ENCODE measurements at regions not wholly inside any gene's neighbourhood (a gene's known extent, or its start where the extent isn't known, plus 50 kb on each side); places are given as distances from the start of the nearest gene placed in this dataset.

DNA sequence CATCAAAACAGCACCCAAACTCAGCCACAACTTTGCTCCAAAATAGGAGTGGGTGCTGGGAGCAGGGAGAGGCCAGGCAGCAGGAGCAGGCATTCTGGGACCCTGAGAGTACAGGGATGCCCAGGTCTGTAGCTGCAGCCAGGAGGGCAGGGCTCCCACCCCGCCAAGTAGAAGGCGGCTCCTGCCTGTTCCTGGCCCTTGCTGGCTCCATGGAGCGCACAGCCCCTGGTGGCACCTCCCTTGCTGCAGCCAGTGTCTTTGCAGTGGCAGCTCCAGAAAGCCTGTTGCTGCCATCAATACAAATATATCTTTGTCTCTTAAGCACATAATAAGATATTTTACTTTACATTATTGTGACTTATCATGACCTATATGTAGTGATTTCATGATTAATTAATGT, 1096.5 kb downstream of the FSCB start:
- H3K4me1 ChIP-seq (ENCODE audit: control insufficient read depth in 1 of 2, insufficient read depth in 2 of 2, low read depth in 1 of 2, low read length in 1 of 2): no peaks in the 10 kb centered on the region
- H3K4me2 ChIP-seq: no peak overlapping the region
- no peaks in the 10 kb centered on the region for H3K9me2 ChIP-seq
- ChIA-PET CTCF (no interaction called here), POLR2A (no interaction called here)
- TF ChIP-seq ELF1 (IDR thresholded peaks at IDR 0.05): no peak
- TF ChIP-seq SIN3A (IDR thresholded peaks at IDR 0.05; ENCODE audit: borderline replicate concordance, low read depth, low read length): no peak
- no peak for TF ChIP-seq JUND (IDR thresholded peaks at IDR 0.05)
- no peak overlapping the region for H2AFZ ChIP-seq (ENCODE audit: low read depth)
- no peaks in the 10 kb centered on the region for H3K9me3 ChIP-seq
- WGBS (ENCODE audit: low lambda C conversion rate): no CpG with 5 or more reads among the region's 3 CpGs
- no peaks in the 10 kb centered on the region for H3F3A ChIP-seq (replicated peaks; ENCODE audit: insufficient read depth)
- H3K79me2 ChIP-seq (ENCODE audit: insufficient read depth): no peaks in the 10 kb centered on the region
- no peaks in the 10 kb centered on the region for H3K27me3 ChIP-seq (ENCODE audit: insufficient read depth)
- H4K20me1 ChIP-seq (ENCODE audit: insufficient read depth): no peaks in the 10 kb centered on the region
- no peak overlapping the region for H3K27ac ChIP-seq (ENCODE audit: low read depth in 2 of 2, low read length in 1 of 2)
- no peak overlapping the region for H3K4me3 ChIP-seq (ENCODE audit: low read depth in 2 of 2, low read length in 1 of 2)
- no peak for DNase-seq
- no peaks in the 10 kb centered on the region for H3K36me3 ChIP-seq (replicated peaks in 1 of 2; ENCODE audit: control insufficient read depth in 1 of 2, insufficient read depth in 2 of 2, low read length in 1 of 2)
- no peak overlapping the region for H3K9ac ChIP-seq

DNA sequence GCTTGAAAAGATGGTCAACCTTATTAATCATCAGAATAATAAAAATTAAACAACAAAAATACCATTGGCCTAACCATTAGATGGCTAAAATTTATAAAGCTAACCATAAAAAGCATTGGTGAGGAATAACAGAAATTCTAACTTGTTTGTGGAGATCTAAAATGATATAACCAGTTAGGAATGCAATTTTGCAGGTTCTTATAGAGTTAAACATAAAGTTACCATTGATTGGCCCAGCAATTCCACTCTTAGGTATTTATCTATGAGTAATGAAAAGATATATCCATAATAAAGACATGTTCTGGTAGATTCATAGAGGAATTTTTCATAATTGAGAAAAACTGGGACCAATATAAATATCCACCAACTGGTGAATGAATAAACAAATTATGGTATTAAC, 1098.6 kb downstream of the FSCB start:
- Histone ChIP-seq H3K79me2 (ENCODE audit: insufficient read depth) (no peaks in the 10 kb centered on the region), H3K9ac (no peak overlapping the region), H3K27ac (ENCODE audit: low read depth in 2 of 2, low read length in 1 of 2) (no peak overlapping the region), H3K9me3 (no peaks in the 10 kb centered on the region), H3K9me2 (no peaks in the 10 kb centered on the region), H4K20me1 (ENCODE audit: insufficient read depth) (no peaks in the 10 kb centered on the region), H3K4me1 (ENCODE audit: control insufficient read depth in 1 of 2, insufficient read depth in 2 of 2, low read depth in 1 of 2, low read length in 1 of 2) (no peaks in the 10 kb centered on the region), H3K4me3 (ENCODE audit: low read depth in 2 of 2, low read length in 1 of 2) (no peak overlapping the region), H2AFZ (ENCODE audit: low read depth) (no peak overlapping the region), H3K27me3 (ENCODE audit: insufficient read depth) (no peaks in the 10 kb centered on the region), H3F3A (replicated peaks; ENCODE audit: insufficient read depth) (no peaks in the 10 kb centered on the region), H3K36me3 (replicated peaks in 1 of 2; ENCODE audit: control insufficient read depth in 1 of 2, insufficient read depth in 2 of 2, low read length in 1 of 2) (no peaks in the 10 kb centered on the region), H3K4me2 (no peak overlapping the region)
- ChIA-PET POLR2A (no interaction called here), CTCF (no interaction called here)
- no peak for DNase-seq
- TF ChIP-seq TEAD4 (IDR thresholded peaks at IDR 0.05; ENCODE audit: borderline replicate concordance, insufficient read depth): no peak
- no peak for TF ChIP-seq TAF1 (IDR thresholded peaks at IDR 0.05; ENCODE audit: borderline replicate concordance, low read depth, low read length)
- TF ChIP-seq RFX5 (IDR thresholded peaks at IDR 0.05; ENCODE audit: low read length): no peak
- no peak for TF ChIP-seq SMC3 (IDR thresholded peaks at IDR 0.05; ENCODE audit: low read depth, low read length)
- TF ChIP-seq EZH2phosphoT487 (IDR thresholded peaks at IDR 0.05; ENCODE audit: borderline replicate concordance, low read depth): no peak
- TF ChIP-seq, protein P1, sequence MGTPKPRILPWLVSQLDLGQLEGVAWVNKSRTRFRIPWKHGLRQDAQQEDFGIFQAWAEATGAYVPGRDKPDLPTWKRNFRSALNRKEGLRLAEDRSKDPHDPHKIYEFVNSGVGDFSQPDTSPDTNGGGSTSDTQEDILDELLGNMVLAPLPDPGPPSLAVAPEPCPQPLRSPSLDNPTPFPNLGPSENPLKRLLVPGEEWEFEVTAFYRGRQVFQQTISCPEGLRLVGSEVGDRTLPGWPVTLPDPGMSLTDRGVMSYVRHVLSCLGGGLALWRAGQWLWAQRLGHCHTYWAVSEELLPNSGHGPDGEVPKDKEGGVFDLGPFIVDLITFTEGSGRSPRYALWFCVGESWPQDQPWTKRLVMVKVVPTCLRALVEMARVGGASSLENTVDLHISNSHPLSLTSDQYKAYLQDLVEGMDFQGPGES (IDR thresholded peaks at IDR 0.05; ENCODE audit: low read depth, low read length): no peak
- no peak for TF ChIP-seq RCOR1 (IDR thresholded peaks at IDR 0.05; ENCODE audit: low read length)
- no peak for TF ChIP-seq GABPA (IDR thresholded peaks at IDR 0.05; ENCODE audit: low read depth)
- TF ChIP-seq GATA2 (CRISPR knock-in tag; IDR thresholded peaks at IDR 0.05): no peak

DNA sequence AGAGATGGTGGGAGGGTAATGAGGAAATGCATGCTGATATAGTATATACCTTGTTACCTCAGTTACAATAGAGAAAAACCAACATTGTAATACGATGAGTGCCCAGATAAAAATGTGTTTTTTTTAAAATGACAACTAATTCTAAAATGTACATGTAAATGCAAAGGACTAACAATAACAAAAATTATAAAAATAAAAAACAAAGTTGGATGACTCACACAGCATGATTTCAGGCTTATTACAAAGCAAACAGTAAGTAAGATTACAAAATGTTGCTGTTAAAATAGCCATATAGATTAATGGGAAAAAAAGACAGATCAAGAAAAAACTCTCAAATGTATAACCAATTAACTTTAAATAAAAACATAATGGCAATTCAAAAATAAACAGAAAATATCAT, 1099.4 kb downstream of the FSCB start:
- H3K4me3 ChIP-seq (ENCODE audit: low read depth in 2 of 2, low read length in 1 of 2): no peak overlapping the region
- 3% methylated on average over 1 of the region's 1 CpG for WGBS (ENCODE audit: low lambda C conversion rate)
- H3K36me3 ChIP-seq (replicated peaks in 1 of 2; ENCODE audit: control insufficient read depth in 1 of 2, insufficient read depth in 2 of 2, low read length in 1 of 2): no peaks in the 10 kb centered on the region
- H3K27ac ChIP-seq (ENCODE audit: low read depth in 2 of 2, low read length in 1 of 2): no peak overlapping the region
- H3K4me1 ChIP-seq (ENCODE audit: control insufficient read depth in 1 of 2, insufficient read depth in 2 of 2, low read depth in 1 of 2, low read length in 1 of 2): no peaks in the 10 kb centered on the region
- H3K27me3 ChIP-seq (ENCODE audit: insufficient read depth): no peaks in the 10 kb centered on the region
- POLR2A ChIA-PET: no interaction called here
- no peak overlapping the region for H2AFZ ChIP-seq (ENCODE audit: low read depth)
- CTCF ChIA-PET: no interaction called here
- no peaks in the 10 kb centered on the region for H3K9me3 ChIP-seq
- no peaks in the 10 kb centered on the region for H4K20me1 ChIP-seq (ENCODE audit: insufficient read depth)
- no peak for DNase-seq
- H3K79me2 ChIP-seq (ENCODE audit: insufficient read depth): no peaks in the 10 kb centered on the region
- H3K4me2 ChIP-seq: no peak overlapping the region
- no peak overlapping the region for H3K9ac ChIP-seq
- no peaks in the 10 kb centered on the region for H3F3A ChIP-seq (replicated peaks; ENCODE audit: insufficient read depth)
- no peaks in the 10 kb centered on the region for H3K9me2 ChIP-seq
- TF ChIP-seq, protein P2, sequence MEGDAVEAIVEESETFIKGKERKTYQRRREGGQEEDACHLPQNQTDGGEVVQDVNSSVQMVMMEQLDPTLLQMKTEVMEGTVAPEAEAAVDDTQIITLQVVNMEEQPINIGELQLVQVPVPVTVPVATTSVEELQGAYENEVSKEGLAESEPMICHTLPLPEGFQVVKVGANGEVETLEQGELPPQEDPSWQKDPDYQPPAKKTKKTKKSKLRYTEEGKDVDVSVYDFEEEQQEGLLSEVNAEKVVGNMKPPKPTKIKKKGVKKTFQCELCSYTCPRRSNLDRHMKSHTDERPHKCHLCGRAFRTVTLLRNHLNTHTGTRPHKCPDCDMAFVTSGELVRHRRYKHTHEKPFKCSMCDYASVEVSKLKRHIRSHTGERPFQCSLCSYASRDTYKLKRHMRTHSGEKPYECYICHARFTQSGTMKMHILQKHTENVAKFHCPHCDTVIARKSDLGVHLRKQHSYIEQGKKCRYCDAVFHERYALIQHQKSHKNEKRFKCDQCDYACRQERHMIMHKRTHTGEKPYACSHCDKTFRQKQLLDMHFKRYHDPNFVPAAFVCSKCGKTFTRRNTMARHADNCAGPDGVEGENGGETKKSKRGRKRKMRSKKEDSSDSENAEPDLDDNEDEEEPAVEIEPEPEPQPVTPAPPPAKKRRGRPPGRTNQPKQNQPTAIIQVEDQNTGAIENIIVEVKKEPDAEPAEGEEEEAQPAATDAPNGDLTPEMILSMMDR (IDR thresholded peaks at IDR 0.05): no peak
- TF ChIP-seq MEF2A (IDR thresholded peaks at IDR 0.05; ENCODE audit: borderline replicate concordance, low read depth): no peak
- no peak for TF ChIP-seq TCF12 (IDR thresholded peaks at IDR 0.05)
- TF ChIP-seq SIN3A (IDR thresholded peaks at IDR 0.05; ENCODE audit: borderline replicate concordance, low read depth, low read length): no peak
- TF ChIP-seq, protein P3, sequence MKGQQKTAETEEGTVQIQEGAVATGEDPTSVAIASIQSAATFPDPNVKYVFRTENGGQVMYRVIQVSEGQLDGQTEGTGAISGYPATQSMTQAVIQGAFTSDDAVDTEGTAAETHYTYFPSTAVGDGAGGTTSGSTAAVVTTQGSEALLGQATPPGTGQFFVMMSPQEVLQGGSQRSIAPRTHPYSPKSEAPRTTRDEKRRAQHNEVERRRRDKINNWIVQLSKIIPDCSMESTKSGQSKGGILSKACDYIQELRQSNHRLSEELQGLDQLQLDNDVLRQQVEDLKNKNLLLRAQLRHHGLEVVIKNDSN (IDR thresholded peaks at IDR 0.05; ENCODE audit: borderline replicate concordance, low read depth): no peak
- TF ChIP-seq TAF1 (IDR thresholded peaks at IDR 0.05; ENCODE audit: borderline replicate concordance, low read depth, low read length): no peak
- TF ChIP-seq RCOR1 (IDR thresholded peaks at IDR 0.05; ENCODE audit: low read length): no peak
- TF ChIP-seq GATA2 (CRISPR knock-in tag; IDR thresholded peaks at IDR 0.05): no peak
- TF ChIP-seq POLR2AphosphoS5 (IDR thresholded peaks at IDR 0.05; ENCODE audit: low read depth, low read length): no peak

Data from SK-N-SH (cell line).